Stimulated activated CD4-positive, alpha-beta T cell treated with anti-CD3 and anti-CD28 coated beads, Interleukin-1b, Interleukin-23, amount 100 ng/mL, for 48 hours (primary cell): ENCODE measurements at regions not wholly inside any gene's neighbourhood (a gene's known extent, or its start where the extent isn't known, plus 50 kb on each side); places are given as distances from the start of the nearest gene placed in this dataset.
"Not testable (repeated sequence)": the region's sequence is repeated elsewhere in the genome, so short reads cannot be mapped to it uniquely, and the experiment has no call there.

ENCODE experiments used
- DNase-seq: peaks from one replicate; pipeline ENCODE4 v3.0.0-alpha.2; 2020

- DNase-seq = not testable (repeated sequence)
Observed at GRCh38 chr2:145787597-145788361, 1267.9 kb upstream of the ZEB2 start.

GRCh38 chr2:145782607-145783006, 1262.7 kb upstream of the ZEB2 start:
- not testable (repeated sequence) for DNase-seq

- no peak for DNase-seq
Observed at GRCh38 chr2:145777914-145778313, 1258.0 kb upstream of the ZEB2 start.

- DNase-seq = no peak
Observed at GRCh38 chr2:145777297-145777696, 1257.4 kb upstream of the ZEB2 start.

- DNase-seq = no peak
Observed at GRCh38 chr2:145775591-145775990, 1255.7 kb upstream of the ZEB2 start.

GRCh38 chr2:145771525-145771924, 1251.6 kb upstream of the ZEB2 start:
- DNase-seq = no peak

GRCh38 chr2:145769011-145769716, 1249.2 kb upstream of the ZEB2 start:
- DNase-seq = no peak

GRCh38 chr2:145765874-145766273, 1246.0 kb upstream of the ZEB2 start:
- no peak for DNase-seq

GRCh38 chr2:145764631-145765030, 1244.7 kb upstream of the ZEB2 start:
- DNase-seq = no peak

- DNase-seq = no peak
Observed at GRCh38 chr2:145760781-145761649, 1241.1 kb upstream of the ZEB2 start.

- no peak for DNase-seq
Observed at GRCh38 chr2:145759228-145759915, 1239.5 kb upstream of the ZEB2 start.

- no peak for DNase-seq
Observed at GRCh38 chr2:145757503-145758246, 1237.8 kb upstream of the ZEB2 start.

- no peak for DNase-seq
Observed at GRCh38 chr2:145755019-145755837, 1235.3 kb upstream of the ZEB2 start.

GRCh38 chr2:145753966-145754365, 1234.0 kb upstream of the ZEB2 start:
- DNase-seq = no peak

- DNase-seq = no peak
Observed at GRCh38 chr2:145753041-145753608, 1233.2 kb upstream of the ZEB2 start.

GRCh38 chr2:145752091-145752806, 1232.3 kb upstream of the ZEB2 start:
- no peak for DNase-seq

- DNase-seq = no peak
Observed at GRCh38 chr2:145751629-145752028, 1231.7 kb upstream of the ZEB2 start.

- no peak for DNase-seq
Observed at GRCh38 chr2:145751155-145751554, 1231.2 kb upstream of the ZEB2 start.

- DNase-seq = no peak
Observed at GRCh38 chr2:145750612-145751011, 1230.7 kb upstream of the ZEB2 start.

GRCh38 chr2:145750144-145750543, 1230.2 kb upstream of the ZEB2 start:
- DNase-seq = no peak
